AG04449 (cell line): ENCODE measurements at regions not wholly inside any gene's neighbourhood (a gene's known extent, or its start where the extent isn't known, plus 50 kb on each side); places are given as distances from the start of the nearest gene placed in this dataset.

ENCODE experiments used
- CTCF ChIA-PET: fragments of 350-600 bp; formaldehyde crosslinking; extraction: SDS; loops from one replicate; lab custom pipeline; 2021; ENCODE audit warnings: antibody characterized with exemption; lab: Yijun Ruan, JAX
- POLR2A ChIA-PET: fragments of 400-600, 350-600 bp; formaldehyde crosslinking; extraction: SDS; loops from one replicate; lab custom pipeline; 2020; ENCODE audit warnings: antibody characterized with exemption, inconsistent platforms; lab: Yijun Ruan, JAX
- DNase-seq: peaks from one replicate; pipeline ENCODE4 v3.0.0-alpha.2; 2010; ENCODE audit warnings: low read depth, low spot score
- H3K4me3 ChIP-seq: 2 replicates; pipeline ENCODE4 v1.5.1; 2011; ENCODE audit warnings: low read depth, mild to moderate bottlenecking, control low read depth, low read length
- CTCF ChIP-seq: IDR thresholded peaks from one replicate; pipeline ENCODE4 v1.5.1; 2011; ENCODE audit warnings: mild to moderate bottlenecking, moderate library complexity, low read length, control low read depth, inconsistent platforms; ENCODE audit not compliant: insufficient read depth; ENCODE audit errors: missing control alignments

GRCh38 chr3:154060238-154061000, 60.8 kb upstream of the ARHGEF26 start:
- no peak overlapping the region for H3K4me3 ChIP-seq
- TF ChIP-seq CTCF: no peak
- ChIA-PET POLR2A (no interaction called here), CTCF (no interaction called here)
- no peak for DNase-seq

GRCh38 chr3:154061001-154061370, 60.2 kb upstream of the ARHGEF26 start:
- no peak for DNase-seq
- no peak for TF ChIP-seq CTCF
- H3K4me3 ChIP-seq: no peak overlapping the region
- POLR2A ChIA-PET: no interaction called here
- CTCF ChIA-PET: no interaction called here

GRCh38 chr3:154062513-154062912, 58.7 kb upstream of the ARHGEF26 start:
- no peak for DNase-seq
- H3K4me3 ChIP-seq: no peak overlapping the region
- TF ChIP-seq CTCF: no peak
- ChIA-PET CTCF (no interaction called here), POLR2A (no interaction called here)

GRCh38 chr3:154071146-154071545, 50.0 kb upstream of the ARHGEF26 start:
- ChIA-PET CTCF (no interaction called here), POLR2A (no interaction called here)
- no peak for TF ChIP-seq CTCF
- DNase-seq: no peak
- H3K4me3 ChIP-seq: no peak overlapping the region
